ENCODE measurements at regions not wholly inside any gene's neighbourhood (a gene's known extent, or its start where the extent isn't known, plus 50 kb on each side); places are given as distances from the start of the nearest gene placed in this dataset.

GRCh38 chr4:149008415-149009025 is 566.3 kb upstream of the NR3C2 start:
- TF ChIP-seq, protein P1, sequence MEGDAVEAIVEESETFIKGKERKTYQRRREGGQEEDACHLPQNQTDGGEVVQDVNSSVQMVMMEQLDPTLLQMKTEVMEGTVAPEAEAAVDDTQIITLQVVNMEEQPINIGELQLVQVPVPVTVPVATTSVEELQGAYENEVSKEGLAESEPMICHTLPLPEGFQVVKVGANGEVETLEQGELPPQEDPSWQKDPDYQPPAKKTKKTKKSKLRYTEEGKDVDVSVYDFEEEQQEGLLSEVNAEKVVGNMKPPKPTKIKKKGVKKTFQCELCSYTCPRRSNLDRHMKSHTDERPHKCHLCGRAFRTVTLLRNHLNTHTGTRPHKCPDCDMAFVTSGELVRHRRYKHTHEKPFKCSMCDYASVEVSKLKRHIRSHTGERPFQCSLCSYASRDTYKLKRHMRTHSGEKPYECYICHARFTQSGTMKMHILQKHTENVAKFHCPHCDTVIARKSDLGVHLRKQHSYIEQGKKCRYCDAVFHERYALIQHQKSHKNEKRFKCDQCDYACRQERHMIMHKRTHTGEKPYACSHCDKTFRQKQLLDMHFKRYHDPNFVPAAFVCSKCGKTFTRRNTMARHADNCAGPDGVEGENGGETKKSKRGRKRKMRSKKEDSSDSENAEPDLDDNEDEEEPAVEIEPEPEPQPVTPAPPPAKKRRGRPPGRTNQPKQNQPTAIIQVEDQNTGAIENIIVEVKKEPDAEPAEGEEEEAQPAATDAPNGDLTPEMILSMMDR (IDR thresholded peaks at IDR 0.05; ENCODE audit: low read depth, low read length, poor library complexity, severe bottlenecking): no peak
- TF ChIP-seq EZH2phosphoT487 (IDR thresholded peaks at IDR 0.05; ENCODE audit: borderline replicate concordance, low read length): no peak
